GM19395 (cell line): ENCODE measurements at regions not wholly inside any gene's neighbourhood (a gene's known extent, or its start where the extent isn't known, plus 50 kb on each side); places are given as distances from the start of the nearest gene placed in this dataset.

Experiments used
- ATAC-seq: cut with Tn5 transposase; IDR thresholded peaks from one replicate; pipeline ENCODE4 v1.9.1; 2021; ENCODE audit warnings: mild to moderate bottlenecking, moderate library complexity; ENCODE audit not compliant: unreplicated experiment

DNA sequence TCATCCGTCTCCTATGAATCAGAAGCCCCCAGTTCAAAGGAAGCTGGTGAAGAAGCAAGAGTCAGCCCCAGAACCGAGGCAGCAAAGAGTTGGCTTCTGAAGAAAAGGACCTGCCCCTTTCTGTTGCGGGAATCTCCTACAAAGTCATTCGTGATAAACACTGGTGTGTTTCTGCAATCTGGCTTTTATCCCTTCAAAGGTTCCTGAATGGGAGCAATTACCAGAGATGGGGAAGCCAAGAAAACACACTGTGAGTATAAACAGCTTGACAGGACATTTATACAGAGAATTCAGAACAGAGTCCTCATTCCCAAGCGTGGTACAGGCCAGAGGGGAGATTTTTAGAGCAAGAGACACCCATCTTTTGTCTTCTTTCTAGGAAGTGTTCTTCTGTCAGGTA lies 226.8 kb upstream of the LNX1 start:
- no peak for ATAC-seq

GRCh38 chr4:53816561-53816960 lies 225.3 kb upstream of the LNX1 start:
- no peak for ATAC-seq

DNA sequence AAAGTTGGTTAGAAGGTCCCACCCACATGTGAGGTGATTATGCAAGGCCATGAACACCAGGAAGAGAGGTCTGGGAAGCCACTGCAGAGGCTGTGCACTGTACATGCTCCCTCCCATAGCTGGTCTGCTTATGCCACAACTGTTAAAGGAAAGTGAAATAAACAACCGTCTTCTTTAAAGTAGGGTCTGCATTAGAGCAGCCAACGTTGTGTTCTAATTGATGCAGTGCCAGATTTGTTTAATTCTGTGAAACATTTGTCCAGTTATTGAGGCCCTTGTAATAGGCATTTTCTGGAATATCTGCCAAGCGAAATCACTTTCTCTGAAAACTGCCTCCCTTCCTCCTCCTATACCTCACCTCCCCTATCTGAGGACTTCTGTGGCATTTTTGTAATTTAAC lies 224.0 kb upstream of the LNX1 start:
- ATAC-seq = no peak

DNA sequence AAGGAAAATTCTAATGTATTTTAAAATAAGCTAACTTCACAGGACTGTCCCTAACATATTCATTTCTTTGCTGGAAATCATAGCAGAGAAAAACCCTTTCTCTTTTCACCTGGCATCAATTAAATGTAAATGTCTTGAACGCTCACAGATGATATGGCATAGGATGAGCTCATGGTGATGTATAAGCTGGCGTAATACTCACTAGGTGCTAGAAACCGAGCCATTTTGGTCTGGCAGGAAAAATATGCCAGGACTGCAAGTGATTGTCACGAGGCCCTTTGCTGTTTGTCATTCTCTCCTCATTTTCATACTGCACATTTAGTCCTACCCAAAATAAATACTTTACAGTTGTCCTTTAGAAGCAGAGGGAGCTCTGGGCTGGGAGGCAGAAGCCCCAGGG lies 222.7 kb upstream of the LNX1 start:
- ATAC-seq = no peak

DNA sequence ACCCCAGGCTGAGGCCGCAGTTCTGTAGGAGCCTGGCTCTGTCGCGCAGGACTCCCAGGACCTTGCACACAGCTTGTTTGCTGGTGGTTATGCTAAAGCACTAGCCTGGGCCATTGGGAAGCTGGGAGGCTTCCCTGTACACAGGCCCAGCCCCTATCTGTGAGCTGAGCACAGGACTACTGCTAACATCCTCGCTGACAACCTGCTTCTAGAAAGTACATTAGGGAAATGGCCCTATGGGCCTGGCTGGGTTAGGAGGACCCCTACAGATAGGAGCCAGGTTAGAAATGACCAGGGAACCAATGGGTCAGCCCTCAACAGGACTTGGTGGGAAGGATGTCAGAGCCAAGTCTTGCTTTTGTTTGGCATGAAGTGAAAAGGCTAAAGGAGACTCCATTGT lies 219.4 kb upstream of the LNX1 start:
- ATAC-seq = no peak

- ATAC-seq = no peak
Observed at GRCh38 chr4:53809816-53810215, 218.5 kb upstream of the LNX1 start.

DNA sequence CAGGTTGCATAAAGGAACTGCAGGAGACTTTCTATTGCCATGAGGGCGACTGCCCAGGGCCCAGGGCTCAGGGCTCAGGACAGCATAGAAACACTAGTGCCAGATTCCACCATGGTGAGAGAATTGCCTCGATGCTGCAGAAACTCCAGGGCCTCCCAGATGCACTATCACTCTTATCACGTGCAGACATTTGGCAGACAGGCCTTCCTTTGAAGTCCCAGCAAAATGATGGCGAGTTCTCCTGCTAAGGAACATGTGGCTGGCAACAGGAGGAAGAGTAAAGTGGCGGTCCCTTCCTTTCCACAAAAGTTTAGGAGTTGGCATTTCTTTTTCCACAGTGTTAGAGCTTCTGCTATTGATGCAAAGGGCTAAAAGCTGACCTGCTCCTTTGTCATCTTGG lies 214.0 kb upstream of the LNX1 start:
- ATAC-seq = no peak

DNA sequence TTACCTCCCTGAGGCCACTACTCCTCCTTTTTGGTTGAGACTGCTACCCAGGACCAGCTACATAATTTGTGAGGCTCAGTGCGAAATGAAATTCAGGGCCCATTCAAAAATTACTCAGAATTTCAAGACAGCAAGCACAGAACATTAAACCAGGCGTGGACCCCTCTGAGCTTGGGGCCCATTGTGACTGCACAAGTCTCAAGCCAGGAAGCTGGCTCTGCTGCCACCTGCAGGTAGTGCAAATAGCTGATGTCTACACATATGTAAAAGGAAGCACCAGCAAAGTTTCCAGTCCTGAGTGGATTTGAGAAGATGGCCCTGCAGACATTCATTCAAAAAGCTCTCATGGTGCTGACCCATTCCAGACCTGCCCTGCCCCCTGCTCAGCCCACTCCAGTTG lies 213.4 kb upstream of the LNX1 start:
- ATAC-seq = peak; percentile 67

- ATAC-seq = no peak
Observed at GRCh38 chr4:53802500-53802899, 211.2 kb upstream of the LNX1 start.

DNA sequence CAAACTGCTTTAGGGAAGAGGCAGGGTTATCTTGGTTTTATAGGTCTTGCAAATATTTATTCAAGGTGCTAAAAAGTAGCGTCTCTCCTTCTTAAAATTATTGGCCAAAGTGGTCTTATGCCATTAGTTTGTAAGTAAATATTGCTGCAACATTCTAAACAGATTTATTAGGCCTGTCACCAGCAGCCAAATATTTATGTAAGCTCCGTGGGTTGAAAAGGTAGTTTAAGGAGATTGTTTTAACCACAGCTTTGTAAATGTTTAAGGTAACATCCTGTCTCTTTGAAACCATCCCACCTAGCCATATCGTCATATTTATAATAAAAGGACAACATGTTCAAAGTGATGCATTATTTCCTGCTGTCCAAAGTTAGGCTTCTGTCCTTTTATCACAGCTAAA lies 210.1 kb upstream of the LNX1 start:
- ATAC-seq = no peak

DNA sequence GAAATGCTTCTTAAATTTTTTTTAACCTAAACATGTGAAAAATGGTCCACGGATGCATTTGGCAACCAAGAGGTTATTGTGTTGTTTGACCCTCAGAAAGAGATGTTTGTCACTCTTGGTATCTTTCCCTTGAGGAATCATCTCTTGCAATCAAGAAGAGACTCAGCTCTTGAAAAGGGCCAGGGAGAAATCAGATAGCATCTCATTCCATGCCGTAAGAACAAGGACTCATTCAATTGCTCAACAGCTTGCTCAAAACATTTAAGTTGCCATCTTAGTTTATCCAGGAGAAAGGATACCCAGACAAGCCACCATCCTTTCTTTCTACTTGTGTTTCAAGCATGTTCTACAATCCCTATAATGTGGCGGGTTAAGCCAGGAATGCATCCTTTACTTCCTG lies 209.5 kb upstream of the LNX1 start:
- ATAC-seq = no peak

DNA sequence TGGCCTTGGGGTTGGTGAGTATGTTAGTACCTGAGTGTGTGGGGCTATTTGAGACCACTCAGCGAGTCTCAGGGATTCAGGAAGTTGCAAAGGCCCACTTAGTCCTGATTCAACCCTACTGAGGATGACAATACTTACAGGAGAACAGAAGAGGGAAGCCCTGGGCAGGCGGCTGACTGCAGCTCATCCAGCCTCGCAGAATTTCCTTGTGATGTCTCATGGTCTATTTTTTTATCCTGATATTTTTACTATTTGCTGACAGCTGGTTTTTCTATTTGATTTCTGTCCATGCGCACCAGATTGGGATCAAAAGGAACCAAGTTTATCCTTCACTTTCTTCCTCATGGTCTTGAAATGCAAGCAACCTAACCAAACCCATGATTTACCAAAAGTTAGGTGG lies 201.8 kb upstream of the LNX1 start:
- no peak for ATAC-seq

DNA sequence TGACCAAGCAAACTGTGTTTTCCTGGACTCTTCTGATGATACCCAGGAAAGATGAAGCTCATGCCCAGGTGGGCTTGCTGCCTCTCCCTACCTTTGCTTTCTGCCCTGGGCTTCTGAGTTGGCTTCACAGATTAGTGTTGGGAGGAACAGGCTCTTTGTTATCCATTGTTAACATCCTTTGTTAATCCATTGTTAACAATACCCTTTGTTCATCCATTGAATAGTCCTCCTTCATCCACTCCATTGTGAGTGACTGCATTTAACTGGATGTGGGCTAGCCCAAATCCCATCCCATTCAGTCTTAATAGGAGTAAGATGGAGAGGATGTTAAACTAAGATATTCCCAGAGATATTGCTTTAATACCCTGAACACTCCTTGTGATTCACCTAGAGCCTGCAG lies 199.0 kb upstream of the LNX1 start:
- ATAC-seq = no peak

DNA sequence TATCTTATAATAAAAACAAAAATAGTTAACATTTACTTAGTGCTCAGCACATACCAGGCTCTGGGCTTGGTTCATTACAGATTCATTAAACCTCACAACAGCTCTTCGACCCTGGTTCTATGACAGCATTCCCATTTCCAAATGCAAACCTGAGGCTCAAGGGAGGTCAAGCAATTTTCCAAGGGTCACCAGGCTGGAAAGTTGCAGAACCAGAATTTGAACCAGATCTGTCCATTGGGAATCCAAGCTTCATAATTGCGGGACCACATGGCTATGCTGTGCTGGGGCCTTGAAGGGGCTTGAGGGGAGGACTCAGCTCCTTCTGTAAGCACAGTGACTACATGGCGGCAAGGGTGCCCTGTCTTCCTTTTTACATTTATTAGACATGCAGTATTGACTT lies 197.3 kb upstream of the LNX1 start:
- no peak for ATAC-seq

GRCh38 chr4:53788011-53788410 lies 196.7 kb upstream of the LNX1 start:
- no peak for ATAC-seq

DNA sequence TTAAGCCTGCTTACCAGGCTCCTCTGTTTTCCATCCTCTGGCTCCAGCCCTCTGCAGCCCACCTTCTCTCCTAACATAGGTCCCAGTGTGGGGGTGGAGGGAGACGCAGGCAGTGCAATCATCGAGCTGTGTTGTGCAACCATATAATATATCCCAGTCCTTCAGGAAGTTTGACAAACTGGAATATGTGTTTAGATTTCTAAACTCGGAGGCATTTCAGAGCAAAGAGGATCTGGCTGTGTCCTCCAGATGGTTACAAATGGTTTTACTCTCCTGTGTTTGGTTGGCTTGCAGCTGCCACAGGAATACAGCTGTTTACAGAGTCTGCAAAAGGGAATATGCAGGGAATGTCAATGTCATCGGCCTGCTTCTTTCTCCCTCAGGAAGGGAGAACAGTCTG lies 195.3 kb upstream of the LNX1 start:
- ATAC-seq = no peak

GRCh38 chr4:53785996-53786395 lies 194.7 kb upstream of the LNX1 start:
- no peak for ATAC-seq

GRCh38 chr4:53784112-53784511 lies 192.8 kb upstream of the LNX1 start:
- ATAC-seq = no peak

GRCh38 chr4:53783208-53783859 lies 192.0 kb upstream of the LNX1 start:
- ATAC-seq = no peak

DNA sequence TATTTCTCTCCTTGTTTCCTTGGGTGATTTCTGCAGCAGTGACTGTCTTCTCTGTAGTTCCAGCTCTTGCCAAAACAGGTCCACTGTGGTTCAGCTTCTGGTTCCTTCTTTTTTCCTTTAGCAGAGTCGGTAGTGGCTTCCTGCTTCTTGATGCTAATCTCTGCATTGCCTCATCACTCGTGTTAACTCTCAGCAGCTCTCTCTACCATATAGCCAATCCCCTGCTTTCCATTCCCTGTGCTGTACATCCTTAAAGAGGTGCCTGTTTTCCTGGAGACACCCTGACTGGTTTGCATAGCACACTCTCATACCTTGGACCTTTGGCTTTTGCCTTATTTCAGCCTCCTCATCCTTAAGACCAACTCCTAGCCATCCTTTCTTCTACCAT lies 191.2 kb upstream of the LNX1 start:
- ATAC-seq = no peak

GRCh38 chr4:53781629-53782457 lies 190.6 kb upstream of the LNX1 start:
- ATAC-seq = no peak

DNA sequence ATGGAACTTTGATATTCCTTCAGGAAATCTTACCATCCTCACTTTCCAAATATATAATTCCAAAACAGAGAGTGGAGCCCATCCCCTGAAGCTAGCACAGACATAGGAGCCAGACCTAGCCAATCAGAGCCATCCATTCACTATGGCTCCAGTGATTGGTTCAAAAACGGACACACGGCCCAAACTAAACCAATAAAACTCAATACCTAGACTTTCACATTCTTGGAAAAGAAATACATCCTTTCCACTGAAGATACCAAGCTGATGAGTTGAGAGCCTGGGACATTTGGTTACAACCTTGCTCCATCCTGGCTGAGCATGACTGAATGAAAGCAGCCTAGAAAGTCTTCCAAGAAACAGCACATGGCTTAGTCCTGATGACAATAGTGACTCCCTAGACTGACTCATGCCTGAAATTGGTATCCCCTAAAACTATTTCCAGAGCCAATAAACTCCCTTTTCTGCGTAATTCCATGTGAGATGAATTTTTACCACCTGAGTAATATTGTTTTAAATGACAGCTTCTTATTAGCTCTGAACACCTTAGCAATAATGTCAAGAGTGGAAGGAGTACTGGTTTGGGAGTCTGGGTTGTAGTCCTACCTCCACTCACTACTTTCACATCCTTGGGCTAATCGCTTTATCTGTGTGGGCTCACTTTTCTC lies 189.6 kb upstream of the LNX1 start:
- ATAC-seq = no peak
